SU-DHL-6 (cell line): ENCODE measurements at regions not wholly inside any gene's neighbourhood (a gene's known extent, or its start where the extent isn't known, plus 50 kb on each side); places are given as distances from the start of the nearest gene placed in this dataset.

ENCODE experiments used
- H2AFZ ChIP-seq: fragments of 200-600 bp; sonication (generic); 2 replicates; pipeline ENCODE4 v1.6.1; 2014; ENCODE audit warnings: low read depth, mild to moderate bottlenecking, moderate library complexity, mixed read lengths, antibody characterized with exemption, low read length; ENCODE audit not compliant: severe bottlenecking
- H3F3A ChIP-seq: fragments of 200-600 bp; shearing (Covaris generic); 2 replicates; pipeline ENCODE4 v1.6.0; 2016; ENCODE audit warnings: antibody characterized with exemption, mild to moderate bottlenecking; ENCODE audit not compliant: insufficient read depth
- H3K27ac ChIP-seq: fragments of 200-600 bp; sonication (generic); 2 replicates; pipeline ENCODE4 v1.5.1; 2016; ENCODE audit warnings: low read depth, mild to moderate bottlenecking, low read length, moderate library complexity, mixed read lengths
- H3K27me3 ChIP-seq: fragments of 200-600 bp; sonication (generic), shearing (Covaris generic); 2 replicates; pipeline ENCODE4 v1.6.0; 2014; ENCODE audit warnings: mild to moderate bottlenecking, low read length
- H3K36me3 ChIP-seq: fragments of 200-600 bp; sonication (generic); 2 replicates; pipeline ENCODE4 v1.6.1; 2014; ENCODE audit warnings: mild to moderate bottlenecking, low read length, mixed read lengths
- H3K4me2 ChIP-seq: fragments of 300-600, 200-600 bp; shearing (Covaris generic), sonication (generic); 2 replicates; pipeline ENCODE4 v1.6.0; 2014; ENCODE audit warnings: low read length, low read depth, mild to moderate bottlenecking; ENCODE audit not compliant: poor library complexity, severe bottlenecking
- H3K4me3 ChIP-seq: fragments of 200-600 bp; sonication (generic); 2 replicates; pipeline ENCODE4 v1.5.1; 2014; ENCODE audit warnings: antibody characterized with exemption, low read length, mild to moderate bottlenecking, mixed read lengths; ENCODE audit not compliant: insufficient read depth, poor library complexity, severe bottlenecking
- H3K79me2 ChIP-seq: fragments of 200-600 bp; sonication (generic); 2 replicates; pipeline ENCODE4 v1.6.1; 2014; ENCODE audit warnings: mild to moderate bottlenecking, low read length, moderate library complexity; ENCODE audit not compliant: insufficient read depth
- H3K9ac ChIP-seq: fragments of 200-600 bp; sonication (generic); 2 replicates; pipeline ENCODE4 v1.7.0; 2014; ENCODE audit warnings: mild to moderate bottlenecking, low read length
- H3K9me2 ChIP-seq: fragments of 200-600 bp; sonication (generic); replicated peaks from 2 replicates; pipeline ENCODE4 v1.6.1; 2014; ENCODE audit warnings: low read length; ENCODE audit not compliant: insufficient read depth
- H3K9me3 ChIP-seq: fragments of 200-600 bp; sonication (generic); 2 replicates; pipeline ENCODE4 v1.6.1; 2014; ENCODE audit warnings: low read length, mixed read lengths; ENCODE audit not compliant: insufficient read depth
- H4K20me1 ChIP-seq: fragments of 200-600 bp; sonication (generic); 2 replicates; pipeline ENCODE4 v1.6.1; 2014; ENCODE audit warnings: low read depth, mild to moderate bottlenecking, antibody characterized with exemption, low read length, moderate library complexity, mixed read lengths
- CTCF ChIP-seq: fragments of 200-600 bp; sonication (generic); IDR thresholded peaks from one replicate; pipeline ENCODE4 v1.5.1; 2017; ENCODE audit warnings: antibody characterized with exemption, mild to moderate bottlenecking, low read length, moderate library complexity; ENCODE audit not compliant: insufficient read depth, poor library complexity, severe bottlenecking
- EZH2phosphoT487 ChIP-seq: fragments of 200-600 bp; sonication (generic), shearing (Covaris generic); conservative IDR thresholded peaks from 2 replicates; pipeline ENCODE4 v1.6.1; 2018; ENCODE audit warnings: mild to moderate bottlenecking, antibody characterized with exemption, low read length, moderate library complexity, mixed read lengths

- Histone ChIP-seq H2AFZ (no peak overlapping the region), H3K79me2 (no peaks in the 10 kb centered on the region), H3F3A (no peaks in the 10 kb centered on the region), H3K9me3 (no peaks in the 10 kb centered on the region), H3K4me3 (no peak overlapping the region), H3K27me3 (no peaks in the 10 kb centered on the region), H3K9ac (no peak overlapping the region), H3K36me3 (no peaks in the 10 kb centered on the region), H4K20me1 (no peaks in the 10 kb centered on the region), H3K4me2 (no peak overlapping the region), H3K9me2 (no peaks in the 10 kb centered on the region), H3K27ac (no peak overlapping the region)
- no peak for TF ChIP-seq CTCF
- TF ChIP-seq EZH2phosphoT487 = no peak
Observed at GRCh38 chr14:22010545-22011252, 337.1 kb upstream of the OR4E1 start.

- Histone ChIP-seq H3K27me3 (no peaks in the 10 kb centered on the region), H3K79me2 (no peaks in the 10 kb centered on the region), H3K27ac (no peak overlapping the region), H4K20me1 (no peaks in the 10 kb centered on the region), H3K36me3 (no peaks in the 10 kb centered on the region), H3K9me3 (no peaks in the 10 kb centered on the region), H3K4me2 (no peak overlapping the region), H3F3A (no peaks in the 10 kb centered on the region), H3K9ac (no peak overlapping the region), H3K4me3 (no peak overlapping the region), H2AFZ (no peak overlapping the region), H3K9me2 (no peaks in the 10 kb centered on the region)
- TF ChIP-seq EZH2phosphoT487 (no peak), CTCF (no peak)
Observed at GRCh38 chr14:22008766-22009165, 335.1 kb upstream of the OR4E1 start.

- Histone ChIP-seq H3K79me2 (no peaks in the 10 kb centered on the region), H3K9me2 (no peaks in the 10 kb centered on the region), H3K36me3 (no peaks in the 10 kb centered on the region), H3K4me3 (no peak overlapping the region), H3K27me3 (no peaks in the 10 kb centered on the region), H3K9me3 (no peaks in the 10 kb centered on the region), H3K9ac (no peak overlapping the region), H3K27ac (no peak overlapping the region), H3K4me2 (no peak overlapping the region), H3F3A (no peaks in the 10 kb centered on the region), H4K20me1 (no peaks in the 10 kb centered on the region), H2AFZ (no peak overlapping the region)
- TF ChIP-seq EZH2phosphoT487 = no peak
- TF ChIP-seq CTCF = no peak
Observed at GRCh38 chr14:22007784-22008412, 334.3 kb upstream of the OR4E1 start.
